DOHH2 (cell line): ENCODE measurements at regions not wholly inside any gene's neighbourhood (a gene's known extent, or its start where the extent isn't known, plus 50 kb on each side); places are given as distances from the start of the nearest gene placed in this dataset.

Source experiments
- CTCF ChIP-seq: fragments of 200-600 bp; sonication (generic); IDR thresholded peaks from one replicate; pipeline ENCODE4 v1.5.1; 2014; ENCODE audit warnings: antibody characterized with exemption, mild to moderate bottlenecking, low read depth, low read length; ENCODE audit not compliant: poor library complexity, severe bottlenecking
- EZH2phosphoT487 ChIP-seq: fragments of 200-600 bp; sonication (generic); IDR thresholded peaks from 2 replicates; pipeline ENCODE4 v1.6.1; 2017; ENCODE audit warnings: borderline replicate concordance, mild to moderate bottlenecking, antibody characterized with exemption, low read length, moderate library complexity, mixed read lengths

- no peak for TF ChIP-seq CTCF
- TF ChIP-seq EZH2phosphoT487: no peak
These were observed 350.2 kb upstream of the FAT1 start for GRCh38 chr4:187073820-187074219.
